ENCODE measurements at regions not wholly inside any gene's neighbourhood (a gene's known extent, or its start where the extent isn't known, plus 50 kb on each side); places are given as distances from the start of the nearest gene placed in this dataset.
"Not testable (repeated sequence)": the region's sequence is repeated elsewhere in the genome, so short reads cannot be mapped to it uniquely, and the experiment has no call there.

DNA sequence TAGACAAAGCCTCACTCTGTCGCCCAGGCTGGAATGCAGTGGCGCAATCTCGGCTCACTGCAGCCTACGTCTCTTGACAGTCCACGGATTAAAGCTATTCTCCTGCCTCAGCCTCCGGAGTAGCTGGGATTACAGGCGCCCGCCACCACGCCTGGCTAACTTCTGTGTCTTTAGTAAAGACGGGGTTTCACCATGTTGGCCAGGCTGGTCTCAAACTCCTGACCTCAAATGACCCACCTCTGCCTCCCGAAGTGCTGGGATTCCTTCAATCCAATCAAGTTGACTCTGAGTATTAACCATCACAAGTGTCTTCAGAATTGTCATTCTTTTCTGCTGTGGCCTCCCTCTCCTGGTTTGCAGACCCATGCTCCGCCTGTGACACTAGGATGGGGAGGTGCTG, 61.9 kb downstream of the GOLGA8T start:
- TF ChIP-seq, protein P1, sequence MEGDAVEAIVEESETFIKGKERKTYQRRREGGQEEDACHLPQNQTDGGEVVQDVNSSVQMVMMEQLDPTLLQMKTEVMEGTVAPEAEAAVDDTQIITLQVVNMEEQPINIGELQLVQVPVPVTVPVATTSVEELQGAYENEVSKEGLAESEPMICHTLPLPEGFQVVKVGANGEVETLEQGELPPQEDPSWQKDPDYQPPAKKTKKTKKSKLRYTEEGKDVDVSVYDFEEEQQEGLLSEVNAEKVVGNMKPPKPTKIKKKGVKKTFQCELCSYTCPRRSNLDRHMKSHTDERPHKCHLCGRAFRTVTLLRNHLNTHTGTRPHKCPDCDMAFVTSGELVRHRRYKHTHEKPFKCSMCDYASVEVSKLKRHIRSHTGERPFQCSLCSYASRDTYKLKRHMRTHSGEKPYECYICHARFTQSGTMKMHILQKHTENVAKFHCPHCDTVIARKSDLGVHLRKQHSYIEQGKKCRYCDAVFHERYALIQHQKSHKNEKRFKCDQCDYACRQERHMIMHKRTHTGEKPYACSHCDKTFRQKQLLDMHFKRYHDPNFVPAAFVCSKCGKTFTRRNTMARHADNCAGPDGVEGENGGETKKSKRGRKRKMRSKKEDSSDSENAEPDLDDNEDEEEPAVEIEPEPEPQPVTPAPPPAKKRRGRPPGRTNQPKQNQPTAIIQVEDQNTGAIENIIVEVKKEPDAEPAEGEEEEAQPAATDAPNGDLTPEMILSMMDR (IDR thresholded peaks at IDR 0.05), result not testable (repeated sequence)
- not testable (repeated sequence) for TF ChIP-seq EZH2 (IDR thresholded peaks at IDR 0.05; ENCODE audit: borderline replicate concordance, insufficient read depth, low read depth, low read length, poor library complexity, severe bottlenecking)

All from B cell (primary cell).